ENCODE measurements at regions not wholly inside any gene's neighbourhood (a gene's known extent, or its start where the extent isn't known, plus 50 kb on each side); places are given as distances from the start of the nearest gene placed in this dataset.

- no peak for TF ChIP-seq POLR2AphosphoS5 (IDR thresholded peaks at IDR 0.05)
- no peak for TF ChIP-seq CTCF (IDR thresholded peaks at IDR 0.05; ENCODE audit: poor library complexity, severe bottlenecking)
- no peak for TF ChIP-seq EP300 (conservative IDR thresholded peaks at IDR 0.05; ENCODE audit: poor library complexity, severe bottlenecking)
- TF ChIP-seq REST (IDR thresholded peaks at IDR 0.05; ENCODE audit: borderline replicate concordance): no peak
- TF ChIP-seq SMC3 (conservative IDR thresholded peaks at IDR 0.05; ENCODE audit: poor library complexity): no peak
- no peak for TF ChIP-seq EZH2 (IDR thresholded peaks at IDR 0.05; ENCODE audit: borderline replicate concordance, insufficient read depth, low read length, poor library complexity, severe bottlenecking)
- TF ChIP-seq MXI1 (conservative IDR thresholded peaks at IDR 0.05; ENCODE audit: poor library complexity, severe bottlenecking): no peak
- no peak for TF ChIP-seq TAF1 (IDR thresholded peaks at IDR 0.05; ENCODE audit: low read depth)
- no peak for TF ChIP-seq RAD21 (conservative IDR thresholded peaks at IDR 0.05)
Measured at GRCh38 chr9:90022474-90022873, 417.7 kb downstream of the GADD45G start.
